ENCODE measurements at regions not wholly inside any gene's neighbourhood (a gene's known extent, or its start where the extent isn't known, plus 50 kb on each side); places are given as distances from the start of the nearest gene placed in this dataset.

- no peak for DNase-seq (ENCODE audit: low spot score)
- TF ChIP-seq, protein P1, sequence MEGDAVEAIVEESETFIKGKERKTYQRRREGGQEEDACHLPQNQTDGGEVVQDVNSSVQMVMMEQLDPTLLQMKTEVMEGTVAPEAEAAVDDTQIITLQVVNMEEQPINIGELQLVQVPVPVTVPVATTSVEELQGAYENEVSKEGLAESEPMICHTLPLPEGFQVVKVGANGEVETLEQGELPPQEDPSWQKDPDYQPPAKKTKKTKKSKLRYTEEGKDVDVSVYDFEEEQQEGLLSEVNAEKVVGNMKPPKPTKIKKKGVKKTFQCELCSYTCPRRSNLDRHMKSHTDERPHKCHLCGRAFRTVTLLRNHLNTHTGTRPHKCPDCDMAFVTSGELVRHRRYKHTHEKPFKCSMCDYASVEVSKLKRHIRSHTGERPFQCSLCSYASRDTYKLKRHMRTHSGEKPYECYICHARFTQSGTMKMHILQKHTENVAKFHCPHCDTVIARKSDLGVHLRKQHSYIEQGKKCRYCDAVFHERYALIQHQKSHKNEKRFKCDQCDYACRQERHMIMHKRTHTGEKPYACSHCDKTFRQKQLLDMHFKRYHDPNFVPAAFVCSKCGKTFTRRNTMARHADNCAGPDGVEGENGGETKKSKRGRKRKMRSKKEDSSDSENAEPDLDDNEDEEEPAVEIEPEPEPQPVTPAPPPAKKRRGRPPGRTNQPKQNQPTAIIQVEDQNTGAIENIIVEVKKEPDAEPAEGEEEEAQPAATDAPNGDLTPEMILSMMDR (IDR thresholded peaks at IDR 0.05), result no peak
- no peak overlapping the region for H3K4me3 ChIP-seq
- H3K27ac ChIP-seq, result no peak overlapping the region
Measured at GRCh38 chr16:51821527-51821926, 670.5 kb upstream of the SALL1 start.

GRCh38 chr16:51820176-51820575 lies 669.1 kb upstream of the SALL1 start:
- no peak for DNase-seq (ENCODE audit: low spot score)
- Histone ChIP-seq H3K4me3 (no peak overlapping the region), H3K27ac (no peak overlapping the region)
- TF ChIP-seq, protein P1 (IDR thresholded peaks at IDR 0.05), result no peak

DNA sequence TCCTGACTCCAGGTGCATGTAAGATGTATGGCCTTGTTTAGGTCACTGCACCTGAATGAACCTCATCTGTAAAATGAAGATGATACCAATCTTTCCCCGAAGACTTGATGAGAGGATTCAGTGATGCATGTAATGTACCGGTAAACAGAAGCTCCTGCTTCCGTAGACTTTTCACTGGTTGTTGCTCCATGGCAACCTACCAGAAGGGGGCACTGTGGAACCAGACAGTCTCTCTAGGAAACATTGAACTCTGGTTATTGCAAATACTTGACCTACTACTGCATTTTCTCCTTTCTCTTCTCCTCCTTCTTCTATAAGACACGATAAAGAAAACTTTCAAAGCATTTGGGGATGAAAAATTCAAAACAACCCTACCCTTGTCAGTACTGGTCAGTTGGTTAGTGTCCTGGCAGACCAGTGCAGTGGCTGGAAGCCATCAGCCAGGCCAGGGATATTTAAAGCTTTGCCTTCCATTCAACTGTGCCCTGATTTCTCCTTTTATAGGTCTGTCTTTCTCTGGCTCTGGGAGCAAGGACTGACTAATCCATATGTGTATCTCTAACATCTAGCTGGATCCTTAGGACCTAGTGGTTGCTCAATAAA lies 667.4 kb upstream of the SALL1 start:
- TF ChIP-seq, protein P1 (IDR thresholded peaks at IDR 0.05), result peak; percentile 29
- H3K4me3 ChIP-seq, result no peak overlapping the region
- no peak overlapping the region for H3K27ac ChIP-seq
- no peak for DNase-seq (ENCODE audit: low spot score)

DNA sequence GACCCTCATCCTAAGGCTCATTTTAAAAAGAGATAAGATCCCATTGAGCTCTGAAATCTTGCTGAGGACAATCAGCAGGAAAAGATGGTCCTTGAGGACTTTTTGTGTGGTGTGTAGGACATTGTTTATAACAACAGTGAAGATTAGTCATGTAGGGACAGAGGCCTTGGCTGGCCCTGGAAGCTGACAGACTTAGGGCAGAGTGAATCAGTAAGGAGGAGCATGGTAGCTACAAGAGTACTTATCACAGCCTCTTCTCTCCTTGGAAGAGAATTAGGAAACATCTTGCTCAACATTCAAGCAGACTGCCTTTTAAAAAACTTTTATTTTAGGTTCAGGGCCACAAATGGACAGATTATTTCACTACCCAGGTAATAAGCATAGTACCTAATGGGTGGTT lies 665.9 kb upstream of the SALL1 start:
- Histone ChIP-seq H3K4me3 (no peak overlapping the region), H3K27ac (no peak overlapping the region)
- TF ChIP-seq, protein P1 (IDR thresholded peaks at IDR 0.05), result no peak
- DNase-seq (ENCODE audit: low spot score), result no peak

DNA sequence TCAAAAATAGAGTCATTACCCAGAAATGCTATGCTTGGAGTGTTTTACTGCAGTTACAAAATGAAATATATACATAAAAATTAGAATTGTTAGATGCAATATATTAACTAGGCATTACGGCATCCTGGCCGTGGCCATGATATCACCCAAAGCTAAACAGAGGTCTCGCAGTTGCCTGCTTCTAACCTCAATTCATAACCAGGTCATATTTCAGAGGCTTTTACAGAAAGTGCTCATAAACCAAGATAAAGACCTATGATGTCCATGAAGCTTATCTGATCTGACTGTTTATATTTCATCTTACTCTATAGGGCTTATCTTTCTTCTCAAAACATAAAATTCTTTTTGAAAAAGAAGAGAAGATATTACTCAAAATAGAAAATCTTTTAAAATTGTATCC lies 664.5 kb upstream of the SALL1 start:
- TF ChIP-seq, protein P1 (IDR thresholded peaks at IDR 0.05), result no peak
- no peak overlapping the region for H3K27ac ChIP-seq
- H3K4me3 ChIP-seq, result no peak overlapping the region
- no peak for DNase-seq (ENCODE audit: low spot score)

- DNase-seq (ENCODE audit: low spot score), result no peak
- TF ChIP-seq, protein P1 (IDR thresholded peaks at IDR 0.05), result no peak
- Histone ChIP-seq H3K4me3 (no peak overlapping the region), H3K27ac (no peak overlapping the region)
Measured at GRCh38 chr16:51814617-51815016, 663.5 kb upstream of the SALL1 start.

DNA sequence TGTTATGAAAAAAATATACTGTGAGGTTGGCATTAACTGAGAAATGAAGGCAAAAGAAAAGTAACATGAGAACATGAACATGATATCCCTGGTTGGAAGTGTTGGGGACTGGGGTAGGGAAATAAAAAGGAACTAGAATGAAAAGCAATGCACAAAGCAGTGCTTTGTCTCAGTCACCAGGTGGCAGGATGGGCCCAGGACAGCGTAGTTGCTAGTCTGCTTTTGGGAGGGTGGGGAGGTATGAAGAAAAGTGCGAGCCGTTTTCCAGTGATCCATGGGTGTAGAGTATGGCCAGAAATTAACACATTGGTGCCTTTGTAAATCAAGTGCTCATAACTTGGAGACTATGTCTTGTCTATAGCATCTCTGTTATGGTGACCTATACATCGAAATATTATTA lies 662.5 kb upstream of the SALL1 start:
- no peak for DNase-seq (ENCODE audit: low spot score)
- TF ChIP-seq, protein P1 (IDR thresholded peaks at IDR 0.05), result no peak
- H3K27ac ChIP-seq, result no peak overlapping the region
- no peak overlapping the region for H3K4me3 ChIP-seq
